ENCODE measurements at regions not wholly inside any gene's neighbourhood (a gene's known extent, or its start where the extent isn't known, plus 50 kb on each side); places are given as distances from the start of the nearest gene placed in this dataset.

DNA sequence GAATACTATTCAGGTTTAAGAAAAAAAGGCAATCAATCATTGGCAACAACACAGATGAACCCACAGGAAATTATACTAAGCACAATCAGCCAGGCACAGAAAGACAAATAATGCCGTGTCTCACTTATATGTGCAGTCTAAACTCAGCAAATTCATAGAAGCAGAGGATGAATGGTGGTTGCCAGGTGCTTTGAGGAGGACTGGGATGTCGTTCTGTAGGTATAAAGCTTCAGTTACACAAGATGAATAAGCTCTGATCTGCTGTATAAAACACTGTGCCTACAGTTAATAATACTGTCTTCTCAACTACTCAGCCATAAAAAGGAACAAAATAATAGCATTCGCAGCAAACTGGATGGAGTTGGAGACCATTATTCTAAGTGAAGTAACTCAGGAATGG, 324.8 kb upstream of the HSFY2 start:
- FAIRE-seq = no peak
- Histone ChIP-seq H3K27ac (ENCODE audit: low read depth in 1 of 3, low read length in 2 of 3) (no peak overlapping the region), H3K36me3 (ENCODE audit: control insufficient read depth in 3 of 3, insufficient read depth in 2 of 3, low read depth in 1 of 3, low read length in 3 of 3) (no peaks in the 10 kb centered on the region), H3K27me3 (ENCODE audit: control insufficient read depth in 3 of 3, insufficient read depth in 3 of 3, low read length in 3 of 3) (no peaks in the 10 kb centered on the region), H3K4me1 (ENCODE audit: control insufficient read depth in 3 of 3, insufficient read depth in 2 of 3, low read depth in 1 of 3, low read length in 2 of 3) (no peaks in the 10 kb centered on the region), H3K4me3 (ENCODE audit: low read depth in 1 of 3, low read length in 3 of 3) (no peak overlapping the region), H3K9me3 (ENCODE audit: control insufficient read depth in 2 of 2, insufficient read depth in 1 of 2, low read depth in 1 of 2, low read length in 1 of 2) (no peaks in the 10 kb centered on the region)
- WGBS, 3 donors = 70 to 71% methylated on average over 3 of the region's 3 CpGs; no CpG with 5 or more reads in 1 of the 3 donors
- no peak for DNase-seq

DNA sequence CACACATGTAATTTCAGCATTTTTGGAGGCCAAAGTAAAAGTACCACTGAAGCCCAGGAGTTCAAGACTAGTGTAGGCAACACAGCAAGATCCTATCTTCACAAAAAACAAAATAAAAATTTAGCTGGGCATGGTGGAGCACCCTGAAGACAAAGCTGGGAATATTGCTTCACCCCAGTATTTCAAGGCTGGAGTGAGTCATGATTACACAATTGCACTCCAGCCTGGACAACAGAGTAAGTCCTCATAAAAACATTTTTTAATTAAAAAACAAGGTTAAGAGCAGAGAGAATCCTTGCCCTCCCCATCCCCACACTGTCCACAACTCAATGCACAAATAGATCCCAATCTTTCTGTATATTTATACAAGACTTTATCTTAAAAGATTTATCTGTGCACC, 321.9 kb upstream of the HSFY2 start:
- no peak overlapping the region for H3K4me3 ChIP-seq (ENCODE audit: low read depth in 1 of 3, low read length in 3 of 3)
- no peaks in the 10 kb centered on the region for H3K9me3 ChIP-seq (ENCODE audit: control insufficient read depth in 2 of 2, insufficient read depth in 1 of 2, low read depth in 1 of 2, low read length in 1 of 2)
- no peaks in the 10 kb centered on the region for H3K27me3 ChIP-seq (ENCODE audit: control insufficient read depth in 3 of 3, insufficient read depth in 3 of 3, low read length in 3 of 3)
- H3K4me1 ChIP-seq (ENCODE audit: control insufficient read depth in 3 of 3, insufficient read depth in 2 of 3, low read depth in 1 of 3, low read length in 2 of 3) = no peaks in the 10 kb centered on the region
- H3K27ac ChIP-seq (ENCODE audit: low read depth in 1 of 3, low read length in 2 of 3) = no peak overlapping the region
- DNase-seq (no peak), FAIRE-seq (no peak)
- H3K36me3 ChIP-seq (ENCODE audit: control insufficient read depth in 3 of 3, insufficient read depth in 2 of 3, low read depth in 1 of 3, low read length in 3 of 3) = no peaks in the 10 kb centered on the region

GRCh38 chrY:19083006-19083405, 309.5 kb upstream of the HSFY2 start:
- Histone ChIP-seq H3K9me3 (ENCODE audit: control insufficient read depth in 2 of 2, insufficient read depth in 1 of 2, low read depth in 1 of 2, low read length in 1 of 2) (no peaks in the 10 kb centered on the region), H3K4me1 (ENCODE audit: control insufficient read depth in 3 of 3, insufficient read depth in 2 of 3, low read depth in 1 of 3, low read length in 2 of 3) (peaks cover 0 to 8% (median 0%) of the 10 kb centered on the region in 3 donors), H3K27me3 (ENCODE audit: control insufficient read depth in 3 of 3, insufficient read depth in 3 of 3, low read length in 3 of 3) (no peaks in the 10 kb centered on the region), H3K27ac (ENCODE audit: low read depth in 1 of 3, low read length in 2 of 3) (no peak overlapping the region), H3K4me3 (ENCODE audit: low read depth in 1 of 3, low read length in 3 of 3) (no peak overlapping the region), H3K36me3 (ENCODE audit: control insufficient read depth in 3 of 3, insufficient read depth in 2 of 3, low read depth in 1 of 3, low read length in 3 of 3) (no peaks in the 10 kb centered on the region)
- WGBS, 3 donors = 6 to 80% methylated on average over 2 of the region's 2 CpGs; no CpG with 5 or more reads in 1 of the 3 donors
- DNase-seq (peak; percentile 47 to 61), FAIRE-seq (no peak)

DNA sequence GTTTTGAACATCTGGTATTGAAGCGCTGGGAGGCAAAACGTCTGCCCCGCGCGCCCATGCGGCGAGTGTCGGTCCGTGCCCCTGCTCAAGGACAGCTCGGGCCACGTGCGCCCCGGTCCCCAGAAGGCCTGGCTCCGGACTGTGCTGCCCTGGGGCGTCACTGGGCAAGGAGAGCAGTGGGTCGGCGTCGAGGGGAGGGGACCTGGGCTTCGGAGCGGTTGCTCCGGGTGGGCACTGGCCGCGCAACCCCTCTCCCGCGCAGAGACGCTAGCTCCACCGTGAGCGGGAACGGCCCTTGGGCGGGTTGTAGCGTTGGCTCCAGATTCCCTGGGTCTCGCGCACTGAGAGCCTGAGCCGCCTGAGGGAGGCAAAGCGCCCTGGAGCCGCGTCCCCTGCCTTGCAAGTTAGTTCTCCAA, 304.2 kb upstream of the HSFY2 start:
- H3K4me1 ChIP-seq (ENCODE audit: control insufficient read depth in 3 of 3, insufficient read depth in 2 of 3, low read depth in 1 of 3, low read length in 2 of 3) = peaks cover 0 to 8% (median 0%) of the 10 kb centered on the region in 3 donors

DNA sequence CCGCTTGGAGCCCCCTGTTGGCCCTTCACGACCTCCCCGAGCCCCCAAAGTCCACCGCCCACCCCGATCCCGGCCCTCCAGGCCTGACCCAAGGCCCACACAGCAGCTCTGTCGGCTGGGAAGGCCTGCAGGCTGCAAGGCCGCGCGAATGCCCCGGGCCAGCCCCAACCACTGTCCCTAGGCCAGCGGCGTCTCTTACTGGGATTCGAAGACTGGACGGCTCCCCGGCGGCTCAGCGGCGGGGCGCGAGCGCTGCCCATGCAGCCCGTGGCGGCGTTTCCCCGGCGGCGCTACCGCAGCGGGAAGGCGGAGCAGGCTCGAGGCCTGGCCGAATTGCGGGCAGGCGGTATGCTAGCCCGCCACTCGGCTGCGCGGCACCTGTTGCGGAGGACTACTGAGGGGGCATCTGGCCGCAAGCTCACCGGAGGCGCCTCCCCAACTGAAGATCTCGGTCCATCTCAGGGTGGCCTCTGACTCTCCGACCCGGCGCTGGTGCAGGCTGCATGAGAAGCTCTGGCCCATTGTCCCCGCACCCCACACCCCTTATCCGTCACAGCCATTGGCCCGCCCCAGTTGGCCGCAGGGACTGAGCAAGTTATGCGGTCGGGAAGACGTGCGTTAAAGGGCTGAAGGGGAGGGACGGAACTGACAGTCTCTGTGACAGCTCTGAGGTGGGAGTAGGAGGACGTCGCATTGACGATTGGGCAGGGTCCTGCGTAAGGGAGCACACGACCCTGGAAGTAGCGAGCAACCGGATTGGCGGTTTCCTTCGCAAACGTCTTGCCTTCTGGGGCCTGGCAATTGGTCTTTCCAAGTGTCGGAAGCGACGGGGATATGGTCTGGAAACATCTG, 303.5 kb upstream of the HSFY2 start:
- no peaks in the 10 kb centered on the region for H3K27me3 ChIP-seq (ENCODE audit: control insufficient read depth in 3 of 3, insufficient read depth in 3 of 3, low read length in 3 of 3)
- H3K27ac ChIP-seq (ENCODE audit: low read depth in 1 of 3, low read length in 2 of 3) = peak overlapping the region in 2 of 3 donors; percentile 73 to 87
- no peaks in the 10 kb centered on the region for H3K9me3 ChIP-seq (ENCODE audit: control insufficient read depth in 2 of 2, insufficient read depth in 1 of 2, low read depth in 1 of 2, low read length in 1 of 2)
- WGBS, 3 donors = 2 to 3% methylated on average over 21 to 69 of the region's 69 CpGs; no CpG with 5 or more reads in 1 of the 3 donors
- peaks cover 0 to 4% (median 0%) of the 10 kb centered on the region in 3 donors for H3K36me3 ChIP-seq (ENCODE audit: control insufficient read depth in 3 of 3, insufficient read depth in 2 of 3, low read depth in 1 of 3, low read length in 3 of 3)
- DNase-seq = peak; percentile 57 to 80
- peaks cover 0 to 3% (median 0%) of the 10 kb centered on the region in 3 donors for H3K4me1 ChIP-seq (ENCODE audit: control insufficient read depth in 3 of 3, insufficient read depth in 2 of 3, low read depth in 1 of 3, low read length in 2 of 3)
- peak overlapping the region in 2 of 3 donors; percentile 61 to 67 for H3K4me3 ChIP-seq (ENCODE audit: low read depth in 1 of 3, low read length in 3 of 3)
- no peak for FAIRE-seq

More for the DNA sequence above, 304.2 kb upstream of the HSFY2 start:
- peak in 1 of 2 donors; percentile 38 for DNase-seq
- H3K4me3 ChIP-seq (ENCODE audit: low read depth in 1 of 3, low read length in 3 of 3) = peak overlapping the region in 2 of 3 donors; percentile 15 to 61
- 7 to 15% methylated on average over 16 to 37 of the region's 37 CpGs; no CpG with 5 or more reads in 1 of the 3 donors for WGBS, 3 donors
- peak overlapping the region in 2 of 3 donors; percentile 73 to 87 for H3K27ac ChIP-seq (ENCODE audit: low read depth in 1 of 3, low read length in 2 of 3)
- H3K9me3 ChIP-seq (ENCODE audit: control insufficient read depth in 2 of 2, insufficient read depth in 1 of 2, low read depth in 1 of 2, low read length in 1 of 2) = no peaks in the 10 kb centered on the region
- H3K27me3 ChIP-seq (ENCODE audit: control insufficient read depth in 3 of 3, insufficient read depth in 3 of 3, low read length in 3 of 3) = no peaks in the 10 kb centered on the region
- H3K36me3 ChIP-seq (ENCODE audit: control insufficient read depth in 3 of 3, insufficient read depth in 2 of 3, low read depth in 1 of 3, low read length in 3 of 3) = peaks cover 0 to 2% (median 0%) of the 10 kb centered on the region in 3 donors
- no peak for FAIRE-seq

GRCh38 chrY:19075471-19076253, 302.1 kb upstream of the HSFY2 start:
- Histone ChIP-seq H3K4me3 (ENCODE audit: low read depth in 1 of 3, low read length in 3 of 3) (peak overlapping the region in 2 of 3 donors; percentile 19 to 61), H3K4me1 (ENCODE audit: control insufficient read depth in 3 of 3, insufficient read depth in 2 of 3, low read depth in 1 of 3, low read length in 2 of 3) (no peaks in the 10 kb centered on the region), H3K27ac (ENCODE audit: low read depth in 1 of 3, low read length in 2 of 3) (peak overlapping the region in 2 of 3 donors; percentile 73 to 87), H3K27me3 (ENCODE audit: control insufficient read depth in 3 of 3, insufficient read depth in 3 of 3, low read length in 3 of 3) (no peaks in the 10 kb centered on the region), H3K9me3 (ENCODE audit: control insufficient read depth in 2 of 2, insufficient read depth in 1 of 2, low read depth in 1 of 2, low read length in 1 of 2) (no peaks in the 10 kb centered on the region), H3K36me3 (ENCODE audit: control insufficient read depth in 3 of 3, insufficient read depth in 2 of 3, low read depth in 1 of 3, low read length in 3 of 3) (peaks cover 0 to 4% (median 0%) of the 10 kb centered on the region in 3 donors)
- DNase-seq = peak; percentile 71 to 86
- no peak for FAIRE-seq
- 2 to 17% (median 4%) methylated on average over 2 to 28 of the region's 28 CpGs for WGBS, 3 donors

DNA sequence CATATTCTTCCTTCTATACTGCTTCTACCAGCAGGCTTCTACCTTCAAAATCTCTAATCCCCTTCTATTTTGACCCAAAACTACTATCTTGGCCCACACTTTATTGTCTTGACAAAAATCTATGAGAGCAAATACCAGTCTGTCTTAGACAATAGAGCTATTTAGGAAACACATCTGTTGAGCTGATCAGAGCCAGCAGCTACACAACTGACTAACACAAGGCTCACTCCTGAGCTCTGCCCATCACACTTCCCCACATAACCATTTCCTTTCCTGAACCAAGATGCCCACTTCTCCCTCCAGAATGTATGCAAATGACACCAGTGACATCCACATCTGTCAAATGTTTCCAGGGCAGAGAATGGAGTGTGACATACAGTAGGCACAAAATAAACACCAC, 293.9 kb upstream of the HSFY2 start:
- no peak for DNase-seq
- H3K27me3 ChIP-seq (ENCODE audit: control insufficient read depth in 3 of 3, insufficient read depth in 3 of 3, low read length in 3 of 3) = no peaks in the 10 kb centered on the region
- no peak overlapping the region for H3K4me3 ChIP-seq (ENCODE audit: low read depth in 1 of 3, low read length in 3 of 3)
- H3K27ac ChIP-seq (ENCODE audit: low read depth in 1 of 3, low read length in 2 of 3) = peak overlapping the region in 2 of 3 donors; percentile 17 to 89
- H3K9me3 ChIP-seq (ENCODE audit: control insufficient read depth in 2 of 2, insufficient read depth in 1 of 2, low read depth in 1 of 2, low read length in 1 of 2) = no peaks in the 10 kb centered on the region
- H3K36me3 ChIP-seq (ENCODE audit: control insufficient read depth in 3 of 3, insufficient read depth in 2 of 3, low read depth in 1 of 3, low read length in 3 of 3) = peaks cover 0 to 7% (median 0%) of the 10 kb centered on the region in 3 donors
- H3K4me1 ChIP-seq (ENCODE audit: control insufficient read depth in 3 of 3, insufficient read depth in 2 of 3, low read depth in 1 of 3, low read length in 2 of 3) = peaks cover 0 to 23% (median 0%) of the 10 kb centered on the region in 3 donors
- no peak for FAIRE-seq

GRCh38 chrY:19066447-19067190, 293.1 kb upstream of the HSFY2 start:
- 19 to 60% methylated on average over 9 of the region's 9 CpGs; no CpG with 5 or more reads in 1 of the 3 donors for WGBS, 3 donors
- FAIRE-seq (no peak), DNase-seq (peak; percentile 70 to 80)
- Histone ChIP-seq H3K36me3 (ENCODE audit: control insufficient read depth in 3 of 3, insufficient read depth in 2 of 3, low read depth in 1 of 3, low read length in 3 of 3) (peaks cover 0 to 7% (median 0%) of the 10 kb centered on the region in 3 donors), H3K9me3 (ENCODE audit: control insufficient read depth in 2 of 2, insufficient read depth in 1 of 2, low read depth in 1 of 2, low read length in 1 of 2) (no peaks in the 10 kb centered on the region), H3K27ac (ENCODE audit: low read depth in 1 of 3, low read length in 2 of 3) (peak overlapping the region in 2 of 3 donors; percentile 82 to 89), H3K27me3 (ENCODE audit: control insufficient read depth in 3 of 3, insufficient read depth in 3 of 3, low read length in 3 of 3) (no peaks in the 10 kb centered on the region), H3K4me1 (ENCODE audit: control insufficient read depth in 3 of 3, insufficient read depth in 2 of 3, low read depth in 1 of 3, low read length in 2 of 3) (peaks cover 0 to 26% (median 0%) of the 10 kb centered on the region in 3 donors), H3K4me3 (ENCODE audit: low read depth in 1 of 3, low read length in 3 of 3) (no peak overlapping the region)
